HG02610 (cell line): ENCODE measurements at regions not wholly inside any gene's neighbourhood (a gene's known extent, or its start where the extent isn't known, plus 50 kb on each side); places are given as distances from the start of the nearest gene placed in this dataset.

Experiments
- ATAC-seq: cut with Tn5 transposase; IDR thresholded peaks from one replicate; pipeline ENCODE4 v1.9.1; 2021; ENCODE audit warnings: mild to moderate bottlenecking, moderate library complexity; ENCODE audit not compliant: unreplicated experiment

GRCh38 chr3:72271216-72271615 is 486.3 kb upstream of the PROK2 start:
- no peak for ATAC-seq

GRCh38 chr3:72270730-72271129 is 485.8 kb upstream of the PROK2 start:
- no peak for ATAC-seq

- ATAC-seq = no peak
Observed at GRCh38 chr3:72270072-72270681, 485.2 kb upstream of the PROK2 start.

- ATAC-seq = no peak
Observed at GRCh38 chr3:72269475-72269874, 484.5 kb upstream of the PROK2 start.

GRCh38 chr3:72266921-72267524 is 482.1 kb upstream of the PROK2 start:
- peak; percentile 29 for ATAC-seq

- ATAC-seq = peak; percentile 19
Observed at GRCh38 chr3:72266016-72266370, 481.0 kb upstream of the PROK2 start.

- peak; percentile 36 for ATAC-seq
Observed at GRCh38 chr3:72265256-72266015, 480.5 kb upstream of the PROK2 start.

- no peak for ATAC-seq
Observed at GRCh38 chr3:72263223-72263990, 478.5 kb upstream of the PROK2 start.

GRCh38 chr3:72262736-72263135 is 477.8 kb upstream of the PROK2 start:
- no peak for ATAC-seq

- no peak for ATAC-seq
Observed at GRCh38 chr3:72261566-72262564, 476.9 kb upstream of the PROK2 start.

- no peak for ATAC-seq
Observed at GRCh38 chr3:72260588-72260910, 475.6 kb upstream of the PROK2 start.

- peak; percentile 78 for ATAC-seq
Observed at GRCh38 chr3:72259755-72260587, 475.0 kb upstream of the PROK2 start.

GRCh38 chr3:72258361-72259141 is 473.6 kb upstream of the PROK2 start:
- no peak for ATAC-seq

- ATAC-seq = no peak
Observed at GRCh38 chr3:72257738-72258137, 472.8 kb upstream of the PROK2 start.

GRCh38 chr3:72257203-72257602 is 472.3 kb upstream of the PROK2 start:
- no peak for ATAC-seq

- ATAC-seq = no peak
Observed at GRCh38 chr3:72256716-72257115, 471.8 kb upstream of the PROK2 start.

GRCh38 chr3:72255791-72256559 is 471.0 kb upstream of the PROK2 start:
- ATAC-seq = no peak

GRCh38 chr3:72255191-72255590 is 470.2 kb upstream of the PROK2 start:
- ATAC-seq = no peak
